HepG2 (cell line): ENCODE measurements at regions not wholly inside any gene's neighbourhood (a gene's known extent, or its start where the extent isn't known, plus 50 kb on each side); places are given as distances from the start of the nearest gene placed in this dataset.

Experiments used
- ARHGAP35 ChIP-seq: sonication (generic); formaldehyde crosslinking; IDR thresholded peaks from 2 replicates; pipeline ENCODE4 v1.9.0; 2022; ENCODE audit warnings: mild to moderate bottlenecking, inconsistent platforms, moderate library complexity, missing genetic modification reagents, borderline replicate concordance
- ATF7 ChIP-seq, 2 experiments: fragments of 450-650 bp in 1 of 2; sonication (generic) in 1 of 2; formaldehyde crosslinking in 1 of 2; IDR thresholded peaks; 2 replicates each; pipeline versions ENCODE4 v1.4.0 to v1.6.1; 2016 to 2020; ENCODE audit warnings: antibody characterized with exemption in 1 of 2, mild to moderate bottlenecking in 1 of 2, missing genetic modification reagents in 1 of 2
- FOXK2 ChIP-seq: fragments of 450-650 bp; IDR thresholded peaks from 2 replicates; pipeline ENCODE4 v1.6.1; 2016
- NFYB ChIP-seq: sonication (generic); formaldehyde crosslinking; IDR thresholded peaks from 2 replicates; pipeline ENCODE4 v1.4.0; 2020; ENCODE audit warnings: missing genetic modification reagents
- POLR2A ChIP-seq, 2 experiments: IDR thresholded peaks; 2 replicates each; pipeline ENCODE4 v1.6.1; 2011; ENCODE audit warnings: low read depth in 2 of 2, low read length in 2 of 2, mild to moderate bottlenecking in 1 of 2, moderate library complexity in 1 of 2; ENCODE audit not compliant: insufficient read depth in 1 of 2
- TARDBP ChIP-seq: sonication (generic); formaldehyde crosslinking; IDR thresholded peaks from 2 replicates; pipeline ENCODE4 v1.8.0; 2022; ENCODE audit warnings: mild to moderate bottlenecking, missing genetic modification reagents
- TCF7L2 ChIP-seq: IDR thresholded peaks from 2 replicates; pipeline ENCODE4 v1.6.1; 2011; ENCODE audit warnings: mild to moderate bottlenecking, low read depth, low read length, moderate library complexity
- TEAD2 ChIP-seq: sonication (generic); formaldehyde crosslinking; IDR thresholded peaks from 2 replicates; pipeline ENCODE4 v1.9.0; 2021; ENCODE audit warnings: missing genetic modification reagents
- ZNF34 ChIP-seq: sonication (generic); formaldehyde crosslinking; IDR thresholded peaks from 2 replicates; pipeline ENCODE4 v1.4.0; 2020; ENCODE audit warnings: mild to moderate bottlenecking, missing genetic modification reagents, borderline replicate concordance
- ZNF431 ChIP-seq: sonication (generic); formaldehyde crosslinking; IDR thresholded peaks from 2 replicates; pipeline ENCODE4 v1.9.0; 2022; ENCODE audit warnings: missing genetic modification reagents, low read depth, mild to moderate bottlenecking, borderline replicate concordance
- ZNF781 ChIP-seq: sonication (generic); formaldehyde crosslinking; IDR thresholded peaks from 2 replicates; pipeline ENCODE4 v1.5.1; 2020; ENCODE audit warnings: borderline replicate concordance, mild to moderate bottlenecking, missing genetic modification reagents; ENCODE audit errors: not compliant biosample characterization
- TF ChIP-seq, protein P1 (sequence below): sonication (generic); formaldehyde crosslinking; IDR thresholded peaks from 2 replicates; pipeline ENCODE4 v1.5.0; 2020; ENCODE audit warnings: mild to moderate bottlenecking, missing genetic modification reagents, moderate library complexity
- TF ChIP-seq, protein P2 (sequence below): sonication (generic); formaldehyde crosslinking; IDR thresholded peaks from 2 replicates; pipeline ENCODE4 v1.8.1; 2023; ENCODE audit warnings: missing genetic modification reagents, inconsistent platforms, borderline replicate concordance

DNA sequence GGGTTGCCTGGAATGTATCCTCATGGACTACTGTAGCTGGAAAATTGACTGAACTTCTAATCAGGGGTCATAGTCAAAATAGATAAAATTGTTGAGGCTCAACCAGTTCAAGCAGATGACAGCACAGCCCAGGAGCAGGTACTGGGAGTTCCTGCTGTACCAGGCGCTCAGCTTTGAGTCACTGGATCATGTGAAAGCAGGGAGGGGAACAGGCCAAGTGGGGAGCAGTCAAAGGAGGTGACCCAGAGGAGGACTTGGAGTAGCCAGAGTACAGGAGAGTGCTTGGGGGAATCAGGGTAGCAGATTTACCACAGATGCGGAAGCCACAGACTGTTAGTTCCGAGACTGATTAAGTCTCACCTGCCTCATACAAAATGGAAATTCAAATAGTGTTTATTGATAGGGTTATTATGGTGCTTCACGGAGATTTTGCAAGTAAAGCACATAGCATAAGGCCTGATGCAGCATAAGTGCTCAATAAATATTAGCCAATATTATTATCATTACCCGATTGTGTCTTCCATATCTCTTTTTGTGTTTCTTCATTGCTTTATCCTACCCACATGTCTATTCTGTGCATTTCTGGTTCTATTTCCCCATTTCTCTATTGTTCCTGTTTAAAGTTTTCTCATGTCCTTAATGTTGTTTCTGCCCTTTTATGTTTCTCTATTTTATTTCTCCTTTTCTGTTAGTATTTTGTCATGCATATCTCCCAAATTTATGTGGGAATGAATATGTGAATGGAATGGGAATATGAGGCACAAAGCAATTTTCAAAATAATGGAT is 369.2 kb upstream of the MCTP2 start:
- TF ChIP-seq TEAD2 (CRISPR knock-in tag) (no peak), TCF7L2 (no peak), ZNF34 (no peak), TARDBP (CRISPR knock-in tag) (no peak), POLR2A (IDR thresholded peaks at IDR 0.05; ENCODE audit: insufficient read depth in 1 of 2, low read depth in 2 of 2, low read length in 2 of 2) (no peak), FOXK2 (no peak), ARHGAP35 (CRISPR knock-in tag) (no peak), ZNF431 (CRISPR knock-in tag) (no peak), ZNF781 (CRISPR knock-in tag) (no peak), NFYB (no peak), ATF7 (IDR thresholded peaks at IDR 0.05) (no peak), ATF7 (CRISPR knock-in tag; IDR thresholded peaks at IDR 0.05) (no peak)
- TF ChIP-seq, protein P1, sequence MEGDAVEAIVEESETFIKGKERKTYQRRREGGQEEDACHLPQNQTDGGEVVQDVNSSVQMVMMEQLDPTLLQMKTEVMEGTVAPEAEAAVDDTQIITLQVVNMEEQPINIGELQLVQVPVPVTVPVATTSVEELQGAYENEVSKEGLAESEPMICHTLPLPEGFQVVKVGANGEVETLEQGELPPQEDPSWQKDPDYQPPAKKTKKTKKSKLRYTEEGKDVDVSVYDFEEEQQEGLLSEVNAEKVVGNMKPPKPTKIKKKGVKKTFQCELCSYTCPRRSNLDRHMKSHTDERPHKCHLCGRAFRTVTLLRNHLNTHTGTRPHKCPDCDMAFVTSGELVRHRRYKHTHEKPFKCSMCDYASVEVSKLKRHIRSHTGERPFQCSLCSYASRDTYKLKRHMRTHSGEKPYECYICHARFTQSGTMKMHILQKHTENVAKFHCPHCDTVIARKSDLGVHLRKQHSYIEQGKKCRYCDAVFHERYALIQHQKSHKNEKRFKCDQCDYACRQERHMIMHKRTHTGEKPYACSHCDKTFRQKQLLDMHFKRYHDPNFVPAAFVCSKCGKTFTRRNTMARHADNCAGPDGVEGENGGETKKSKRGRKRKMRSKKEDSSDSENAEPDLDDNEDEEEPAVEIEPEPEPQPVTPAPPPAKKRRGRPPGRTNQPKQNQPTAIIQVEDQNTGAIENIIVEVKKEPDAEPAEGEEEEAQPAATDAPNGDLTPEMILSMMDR (CRISPR knock-in tag), result no peak
- TF ChIP-seq, protein P2, sequence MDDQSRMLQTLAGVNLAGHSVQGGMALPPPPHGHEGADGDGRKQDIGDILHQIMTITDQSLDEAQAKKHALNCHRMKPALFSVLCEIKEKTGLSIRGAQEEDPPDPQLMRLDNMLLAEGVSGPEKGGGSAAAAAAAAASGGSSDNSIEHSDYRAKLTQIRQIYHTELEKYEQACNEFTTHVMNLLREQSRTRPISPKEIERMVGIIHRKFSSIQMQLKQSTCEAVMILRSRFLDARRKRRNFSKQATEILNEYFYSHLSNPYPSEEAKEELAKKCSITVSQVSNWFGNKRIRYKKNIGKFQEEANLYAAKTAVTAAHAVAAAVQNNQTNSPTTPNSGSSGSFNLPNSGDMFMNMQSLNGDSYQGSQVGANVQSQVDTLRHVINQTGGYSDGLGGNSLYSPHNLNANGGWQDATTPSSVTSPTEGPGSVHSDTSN (CRISPR knock-in tag), result no peak
